ENCODE measurements at regions not wholly inside any gene's neighbourhood (a gene's known extent, or its start where the extent isn't known, plus 50 kb on each side); places are given as distances from the start of the nearest gene placed in this dataset.
A peak's percentile ranks its signal among the peaks of the same experiment; 100 is the strongest.
"Not testable (repeated sequence)": the region's sequence is repeated elsewhere in the genome, so short reads cannot be mapped to it uniquely, and the experiment has no call there.

GRCh38 chr5:72599065-72599433, 91.8 kb upstream of the ZNF366 start:
- H3K9me3 ChIP-seq: peaks cover 7% of the 10 kb centered on the region; the same call in 1 of the 2 replicates
- no peak for DNase-seq
- no peaks in the 10 kb centered on the region for H3K36me3 ChIP-seq
- H3K4me3 ChIP-seq: no peak overlapping the region
- no peaks in the 10 kb centered on the region for H3K27me3 ChIP-seq

- DNase-seq: no peak
- H3K9me3 ChIP-seq: peaks cover 7% of the 10 kb centered on the region; the same call in 1 of the 2 replicates
- H3K27me3 ChIP-seq: no peaks in the 10 kb centered on the region
These were observed 91.3 kb upstream of the ZNF366 start for GRCh38 chr5:72598401-72599064.

GRCh38 chr5:72597456-72597948, 90.3 kb upstream of the ZNF366 start:
- DNase-seq: peak; percentile 61
- no peaks in the 10 kb centered on the region for H3K27me3 ChIP-seq
- H3K4me3 ChIP-seq: no peak overlapping the region
- H3K36me3 ChIP-seq: no peaks in the 10 kb centered on the region
- H3K9me3 ChIP-seq: peaks cover 7% of the 10 kb centered on the region; the same call in 1 of the 2 replicates

More at GRCh38 chr5:72598401-72599064, 91.3 kb upstream of the ZNF366 start:
- Histone ChIP-seq H3K4me3 (no peak overlapping the region), H3K36me3 (no peaks in the 10 kb centered on the region)

- Histone ChIP-seq H3K9me3 (peaks cover 7% of the 10 kb centered on the region; the same call in 1 of the 2 replicates), H3K4me3 (no peak overlapping the region), H3K27me3 (no peaks in the 10 kb centered on the region), H3K36me3 (no peaks in the 10 kb centered on the region)
- no peak for DNase-seq
These were observed 89.7 kb upstream of the ZNF366 start for GRCh38 chr5:72596956-72597355.

DNA sequence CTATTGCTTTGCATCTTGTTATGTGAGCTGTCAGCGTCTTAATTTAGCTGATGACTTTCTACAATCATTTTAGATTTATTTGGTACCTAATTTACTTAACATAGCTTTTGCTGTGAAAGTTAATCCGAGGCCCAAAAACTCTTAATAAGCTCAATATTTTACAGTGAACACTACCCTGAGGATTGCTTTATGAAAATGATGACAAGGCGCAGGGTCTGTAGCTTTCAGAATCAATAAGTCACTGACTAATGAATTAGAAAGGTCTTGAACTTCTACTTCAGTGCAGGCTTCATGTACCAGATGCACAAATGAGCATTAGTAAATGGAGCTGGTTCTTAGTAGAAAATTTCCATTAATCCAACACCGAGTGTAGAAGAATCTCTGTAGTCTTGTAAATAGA, 81.4 kb upstream of the ZNF366 start:
- H3K36me3 ChIP-seq: no peaks in the 10 kb centered on the region
- H3K4me3 ChIP-seq: no peak overlapping the region
- DNase-seq: no peak
- no peaks in the 10 kb centered on the region for H3K9me3 ChIP-seq
- no peaks in the 10 kb centered on the region for H3K27me3 ChIP-seq

GRCh38 chr5:72587661-72588308, 80.6 kb upstream of the ZNF366 start:
- Histone ChIP-seq H3K27me3 (no peaks in the 10 kb centered on the region), H3K36me3 (no peaks in the 10 kb centered on the region), H3K4me3 (no peak overlapping the region), H3K9me3 (no peaks in the 10 kb centered on the region)
- DNase-seq: peak; percentile 25

DNA sequence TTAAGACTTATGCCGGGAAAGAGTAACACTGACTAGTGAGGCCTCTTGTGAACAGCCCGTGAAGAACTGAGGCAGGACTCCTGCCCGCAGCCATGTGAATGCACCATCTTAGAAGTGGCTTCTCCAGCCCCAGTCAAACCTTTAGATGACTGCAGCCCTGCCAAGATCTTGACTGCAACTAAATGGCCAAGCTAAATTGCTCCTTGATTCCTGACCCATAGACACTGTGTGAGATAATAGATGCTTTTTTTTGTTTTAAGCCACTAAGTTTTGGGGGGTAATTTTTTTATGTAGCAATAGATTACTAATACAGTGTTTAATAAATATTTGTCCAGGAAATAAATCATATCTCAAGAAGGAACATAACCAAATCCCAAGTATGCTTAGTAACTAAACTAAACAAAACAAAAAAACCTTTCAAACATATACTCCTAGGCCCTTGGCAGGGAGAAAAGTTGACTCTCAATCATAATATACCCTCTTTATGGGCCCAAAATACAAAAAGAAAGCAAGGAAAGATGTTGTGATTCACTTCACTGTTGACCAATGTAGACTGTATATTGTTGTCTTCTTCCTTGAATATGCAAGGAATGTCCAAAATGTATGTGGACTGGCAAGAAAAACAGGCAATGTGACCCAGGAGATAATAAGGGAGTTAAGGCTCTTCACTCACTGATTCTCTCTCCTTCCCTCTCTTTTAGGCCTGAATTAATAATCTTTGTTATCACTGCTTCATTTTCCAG, 79.7 kb upstream of the ZNF366 start:
- H3K4me3 ChIP-seq: no peak overlapping the region
- H3K9me3 ChIP-seq: no peaks in the 10 kb centered on the region
- no peak for DNase-seq
- no peaks in the 10 kb centered on the region for H3K27me3 ChIP-seq
- H3K36me3 ChIP-seq: no peaks in the 10 kb centered on the region

DNA sequence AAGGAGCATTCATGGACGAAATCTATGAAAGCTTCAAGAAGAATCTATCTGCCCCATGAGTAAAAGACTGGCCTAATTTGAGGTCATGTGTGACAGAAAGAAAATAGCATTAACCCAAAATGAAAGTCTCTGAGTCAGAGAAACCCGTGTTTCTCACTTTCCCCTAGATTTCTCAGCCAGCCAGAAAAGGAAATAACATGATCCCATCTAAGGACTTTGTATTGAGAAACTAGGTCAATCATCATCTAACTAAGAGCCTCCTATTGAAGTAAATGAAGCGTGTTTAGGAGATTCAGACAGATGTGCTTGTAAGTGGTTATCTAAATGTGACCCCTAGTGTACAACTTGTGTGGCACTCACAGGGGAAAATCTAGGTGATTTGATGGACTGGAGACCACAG, 77.3 kb upstream of the ZNF366 start:
- Histone ChIP-seq H3K36me3 (no peaks in the 10 kb centered on the region), H3K9me3 (no peaks in the 10 kb centered on the region), H3K4me3 (no peak overlapping the region), H3K27me3 (no peaks in the 10 kb centered on the region)
- DNase-seq: no peak

- H3K9me3 ChIP-seq, DNase-seq, H3K27me3 ChIP-seq, H3K36me3 ChIP-seq, H3K4me3 ChIP-seq: not testable (repeated sequence)
These were observed 72.1 kb upstream of the ZNF366 start for GRCh38 chr5:72579290-72579689.

- no peak overlapping the region for H3K4me3 ChIP-seq
- H3K9me3 ChIP-seq: no peaks in the 10 kb centered on the region; the same call in none of the 2 replicates
- DNase-seq: no peak
- H3K27me3 ChIP-seq: no peaks in the 10 kb centered on the region
- no peaks in the 10 kb centered on the region for H3K36me3 ChIP-seq
These were observed 65.1 kb upstream of the ZNF366 start for GRCh38 chr5:72572236-72572765.

DNA sequence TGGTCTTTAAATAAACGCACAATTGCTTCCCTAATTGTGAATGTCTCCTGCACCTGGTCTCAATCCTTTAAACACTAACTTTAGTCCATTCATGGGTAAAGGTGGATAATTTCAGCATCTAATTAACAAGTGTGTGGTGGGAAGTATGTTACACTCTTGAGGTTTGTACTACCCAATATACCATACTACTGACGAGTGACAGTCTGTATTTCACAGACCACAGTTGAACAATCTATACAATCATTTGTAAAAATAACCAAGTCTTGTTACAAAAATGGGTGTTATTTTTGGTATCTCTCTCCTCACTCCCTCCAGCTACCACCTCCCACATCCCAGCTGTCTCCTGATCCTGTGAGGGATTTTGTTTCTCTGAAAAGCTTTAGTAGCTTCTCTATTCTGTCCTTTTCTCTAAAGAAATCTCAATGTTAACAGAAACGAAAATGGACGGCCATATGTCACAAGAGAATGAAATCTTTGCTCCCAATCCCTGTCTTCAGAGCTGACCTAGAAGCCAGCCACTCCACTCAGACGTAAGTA, 62.3 kb upstream of the ZNF366 start:
- Histone ChIP-seq H3K9me3 (peaks cover 2% of the 10 kb centered on the region; the same call in 1 of the 2 replicates), H3K27me3 (no peaks in the 10 kb centered on the region), H3K4me3 (no peak overlapping the region), H3K36me3 (no peaks in the 10 kb centered on the region)
- DNase-seq: no peak

GRCh38 chr5:72566746-72567145, 59.5 kb upstream of the ZNF366 start:
- H3K9me3 ChIP-seq: peaks cover 7% of the 10 kb centered on the region
- DNase-seq: no peak

GRCh38 chr5:72565513-72566289, 58.5 kb upstream of the ZNF366 start:
- Histone ChIP-seq H3K9me3 (peaks cover 7% of the 10 kb centered on the region), H3K27me3 (no peaks in the 10 kb centered on the region), H3K4me3 (no peak overlapping the region), H3K36me3 (no peaks in the 10 kb centered on the region)
- DNase-seq: no peak

More at GRCh38 chr5:72566746-72567145, 59.5 kb upstream of the ZNF366 start:
- Histone ChIP-seq H3K4me3 (no peak overlapping the region), H3K27me3 (no peaks in the 10 kb centered on the region), H3K36me3 (no peaks in the 10 kb centered on the region)

GRCh38 chr5:72562717-72563116, 55.5 kb upstream of the ZNF366 start:
- no peak for DNase-seq
- H3K9me3 ChIP-seq: peaks cover 7% of the 10 kb centered on the region
- no peak overlapping the region for H3K4me3 ChIP-seq
- no peaks in the 10 kb centered on the region for H3K27me3 ChIP-seq
- no peaks in the 10 kb centered on the region for H3K36me3 ChIP-seq

DNA sequence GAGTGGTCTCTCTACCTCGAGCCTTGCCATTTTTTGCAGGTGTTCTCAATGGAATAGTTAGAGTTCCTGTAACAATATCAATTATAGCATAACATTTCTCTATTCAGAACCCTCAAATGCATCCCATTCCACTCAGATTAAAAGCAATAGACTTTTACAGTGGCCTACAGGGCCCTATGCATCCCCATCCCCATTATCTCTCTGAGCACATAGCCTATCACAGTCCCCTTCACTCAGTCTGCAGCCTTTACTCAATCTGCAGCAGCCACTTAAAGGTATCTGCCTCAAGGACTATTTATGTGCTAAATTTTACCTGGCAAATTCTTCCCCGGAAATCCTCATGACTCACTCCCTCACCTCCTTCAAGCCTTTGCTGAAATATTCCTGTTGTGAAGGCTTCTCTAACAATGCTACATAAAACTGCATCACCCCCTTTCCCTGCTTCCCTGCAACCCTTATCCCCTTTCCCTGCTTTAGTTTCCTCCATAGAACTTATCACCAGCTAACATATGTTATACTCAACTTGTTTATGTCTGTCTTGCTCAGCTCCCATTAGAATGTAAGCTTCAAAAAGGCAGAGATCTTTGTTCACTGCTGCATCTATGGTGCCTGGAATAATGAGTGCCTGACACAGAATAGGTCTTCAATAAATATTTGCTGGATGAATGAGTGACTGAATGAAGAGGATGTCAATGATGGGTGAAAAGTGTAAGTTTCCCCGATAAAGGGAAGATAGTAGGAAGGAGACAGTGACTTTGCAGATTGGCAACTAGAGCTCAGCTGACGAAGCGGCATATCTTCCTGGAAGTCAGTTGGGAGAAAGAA, 54.1 kb upstream of the ZNF366 start:
- Histone ChIP-seq H3K36me3 (no peaks in the 10 kb centered on the region), H3K9me3 (peaks cover 5% of the 10 kb centered on the region; the same call in 1 of the 2 replicates), H3K27me3 (no peaks in the 10 kb centered on the region), H3K4me3 (no peak overlapping the region)
- no peak for DNase-seq

Data from MG63 (cell line).